Nephron (organoid): ENCODE measurements at regions not wholly inside any gene's neighbourhood (a gene's known extent, or its start where the extent isn't known, plus 50 kb on each side); places are given as distances from the start of the nearest gene placed in this dataset.

Source experiments
- H3K27ac Mint-ChIP-seq, 3 experiments: 2 replicates each; pipeline ENCODE4 v1.8.0; 2020; ENCODE audit warnings: mixed read lengths in 3 of 3, mild to moderate bottlenecking in 2 of 3, moderate library complexity in 1 of 3
- H3K27me3 Mint-ChIP-seq: 2 replicates; pipeline ENCODE4 v1.8.0; 2021; ENCODE audit warnings: low read depth, mild to moderate bottlenecking, moderate library complexity, mixed read lengths
- H3K36me3 Mint-ChIP-seq: 2 replicates; pipeline ENCODE4 v1.8.0; 2020; ENCODE audit warnings: low read depth, mixed read lengths
- H3K4me1 Mint-ChIP-seq: 2 replicates; pipeline ENCODE4 v1.8.0; 2020; ENCODE audit warnings: mixed read lengths
- H3K4me3 Mint-ChIP-seq, 3 experiments: 2 replicates each; pipeline ENCODE4 v1.8.0; 2020; ENCODE audit warnings: mild to moderate bottlenecking in 3 of 3, mixed read lengths in 3 of 3, moderate library complexity in 2 of 3
- H3K9me3 Mint-ChIP-seq: 2 replicates; pipeline ENCODE4 v1.8.0; 2020; ENCODE audit warnings: mixed read lengths
- CTCF ChIP-seq, 3 experiments: fragments of 200-600 bp; sonication (generic); IDR thresholded peaks; one replicate each; pipeline ENCODE4 v1.5.0; 2021; ENCODE audit warnings: antibody characterized with exemption in 3 of 3; ENCODE audit not compliant: unreplicated experiment in 3 of 3

- no peak overlapping the region for H3K4me3 Mint-ChIP-seq
- no peaks in the 10 kb centered on the region for H3K27me3 Mint-ChIP-seq
- H3K36me3 Mint-ChIP-seq: no peaks in the 10 kb centered on the region
- H3K9me3 Mint-ChIP-seq: no peaks in the 10 kb centered on the region
- TF ChIP-seq CTCF (IDR thresholded peaks at IDR 0.05; ENCODE audit: unreplicated experiment in 3 of 3): no peak
- H3K4me1 Mint-ChIP-seq: peaks cover 15% of the 10 kb centered on the region
- peak overlapping the region; percentile 75 to 83 (median 76) for H3K27ac Mint-ChIP-seq
These were observed 60.8 kb upstream of the ARHGEF26 start for GRCh38 chr3:154060238-154061000.

GRCh38 chr3:154061001-154061370 is 60.2 kb upstream of the ARHGEF26 start:
- H3K27ac Mint-ChIP-seq: peak overlapping the region in 1 of 3 experiments; percentile 83
- H3K36me3 Mint-ChIP-seq: no peaks in the 10 kb centered on the region
- TF ChIP-seq CTCF (IDR thresholded peaks at IDR 0.05; ENCODE audit: unreplicated experiment in 3 of 3): no peak
- H3K4me1 Mint-ChIP-seq: peaks cover 15% of the 10 kb centered on the region
- H3K4me3 Mint-ChIP-seq: no peak overlapping the region
- H3K9me3 Mint-ChIP-seq: no peaks in the 10 kb centered on the region
- no peaks in the 10 kb centered on the region for H3K27me3 Mint-ChIP-seq

- no peaks in the 10 kb centered on the region for H3K9me3 Mint-ChIP-seq
These were observed 58.7 kb upstream of the ARHGEF26 start for GRCh38 chr3:154062513-154062912.

GRCh38 chr3:154071146-154071545 is 50.0 kb upstream of the ARHGEF26 start:
- TF ChIP-seq CTCF (IDR thresholded peaks at IDR 0.05; ENCODE audit: unreplicated experiment in 3 of 3): no peak
- no peaks in the 10 kb centered on the region for H3K36me3 Mint-ChIP-seq
- H3K9me3 Mint-ChIP-seq: peaks cover 12% of the 10 kb centered on the region
- no peak overlapping the region for H3K4me3 Mint-ChIP-seq
- H3K27ac Mint-ChIP-seq: no peak overlapping the region
- H3K27me3 Mint-ChIP-seq: no peaks in the 10 kb centered on the region
- no peaks in the 10 kb centered on the region for H3K4me1 Mint-ChIP-seq

More at GRCh38 chr3:154062513-154062912, 58.7 kb upstream of the ARHGEF26 start:
- H3K4me3 Mint-ChIP-seq: no peak overlapping the region
- no peak overlapping the region for H3K27ac Mint-ChIP-seq
- H3K4me1 Mint-ChIP-seq: peaks cover 15% of the 10 kb centered on the region
- no peaks in the 10 kb centered on the region for H3K36me3 Mint-ChIP-seq
- TF ChIP-seq CTCF (IDR thresholded peaks at IDR 0.05; ENCODE audit: unreplicated experiment in 3 of 3): no peak
- H3K27me3 Mint-ChIP-seq: no peaks in the 10 kb centered on the region
